Osteocyte (in vitro differentiated cells): ENCODE measurements at regions not wholly inside any gene's neighbourhood (a gene's known extent, or its start where the extent isn't known, plus 50 kb on each side); places are given as distances from the start of the nearest gene placed in this dataset.

Experiments
- DNase-seq: peaks from one replicate; pipeline ENCODE4 v3.0.0; 2021; ENCODE audit warnings: mixed read lengths; ENCODE audit not compliant: unreplicated experiment; ENCODE audit errors: extremely low spot score
- H3K27ac Mint-ChIP-seq: one replicate; pipeline ENCODE4 v1.8.0; 2021; ENCODE audit warnings: mild to moderate bottlenecking, mixed read lengths; ENCODE audit not compliant: unreplicated experiment
- H3K27me3 Mint-ChIP-seq: one replicate; pipeline ENCODE4 v1.8.0; 2021; ENCODE audit warnings: mixed read lengths; ENCODE audit not compliant: unreplicated experiment
- H3K36me3 Mint-ChIP-seq: one replicate; pipeline ENCODE4 v1.8.0; 2021; ENCODE audit warnings: mixed read lengths; ENCODE audit not compliant: unreplicated experiment
- H3K4me1 Mint-ChIP-seq: one replicate; pipeline ENCODE4 v1.8.0; 2021; ENCODE audit warnings: mixed read lengths; ENCODE audit not compliant: unreplicated experiment
- H3K4me3 Mint-ChIP-seq: one replicate; pipeline ENCODE4 v1.8.0; 2021; ENCODE audit warnings: mild to moderate bottlenecking, moderate library complexity, mixed read lengths; ENCODE audit not compliant: unreplicated experiment
- H3K9me3 Mint-ChIP-seq: one replicate; pipeline ENCODE4 v1.8.0; 2021; ENCODE audit warnings: mixed read lengths; ENCODE audit not compliant: unreplicated experiment
- TF ChIP-seq, protein P1 (sequence below): fragments of 200-600 bp; sonication (generic); IDR thresholded peaks from 2 replicates; pipeline ENCODE4 v1.5.0; 2021; ENCODE audit warnings: antibody characterized with exemption, mild to moderate bottlenecking, moderate library complexity

DNA sequence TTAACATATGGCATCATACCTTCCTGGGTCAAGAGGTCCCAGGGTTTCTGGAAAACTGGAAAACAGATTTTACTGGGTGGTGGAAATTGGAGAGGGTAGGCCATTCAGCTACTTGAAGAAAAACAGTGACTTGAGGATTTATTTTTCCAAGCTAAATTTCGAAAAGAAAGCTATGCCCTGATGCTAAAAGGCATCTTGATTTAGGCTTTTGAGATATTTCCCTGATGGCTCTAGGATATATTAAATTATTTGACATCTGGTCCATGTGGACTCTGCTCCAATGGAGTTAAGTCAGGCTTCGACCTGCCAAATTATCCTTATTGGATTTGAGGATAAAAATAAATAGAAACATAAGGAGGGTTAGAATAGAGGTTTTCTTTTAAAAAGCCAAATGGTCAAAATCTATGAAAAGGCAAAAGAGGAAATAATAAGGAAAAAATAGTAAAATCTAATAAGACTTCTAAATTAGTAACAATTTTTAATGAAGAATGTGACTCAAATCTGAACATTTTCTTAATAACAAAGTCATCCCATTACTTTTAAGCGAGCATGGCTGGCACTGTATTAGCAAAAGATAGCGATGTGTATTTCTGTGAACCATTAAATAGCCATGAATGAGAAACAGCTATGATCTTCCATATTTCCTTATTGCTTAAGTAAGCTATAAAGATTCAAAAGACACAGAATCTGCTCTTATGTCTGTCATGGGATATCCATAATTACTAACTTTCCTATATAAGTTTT, 190.0 kb upstream of the MIR17HG start:
- TF ChIP-seq, protein P1, sequence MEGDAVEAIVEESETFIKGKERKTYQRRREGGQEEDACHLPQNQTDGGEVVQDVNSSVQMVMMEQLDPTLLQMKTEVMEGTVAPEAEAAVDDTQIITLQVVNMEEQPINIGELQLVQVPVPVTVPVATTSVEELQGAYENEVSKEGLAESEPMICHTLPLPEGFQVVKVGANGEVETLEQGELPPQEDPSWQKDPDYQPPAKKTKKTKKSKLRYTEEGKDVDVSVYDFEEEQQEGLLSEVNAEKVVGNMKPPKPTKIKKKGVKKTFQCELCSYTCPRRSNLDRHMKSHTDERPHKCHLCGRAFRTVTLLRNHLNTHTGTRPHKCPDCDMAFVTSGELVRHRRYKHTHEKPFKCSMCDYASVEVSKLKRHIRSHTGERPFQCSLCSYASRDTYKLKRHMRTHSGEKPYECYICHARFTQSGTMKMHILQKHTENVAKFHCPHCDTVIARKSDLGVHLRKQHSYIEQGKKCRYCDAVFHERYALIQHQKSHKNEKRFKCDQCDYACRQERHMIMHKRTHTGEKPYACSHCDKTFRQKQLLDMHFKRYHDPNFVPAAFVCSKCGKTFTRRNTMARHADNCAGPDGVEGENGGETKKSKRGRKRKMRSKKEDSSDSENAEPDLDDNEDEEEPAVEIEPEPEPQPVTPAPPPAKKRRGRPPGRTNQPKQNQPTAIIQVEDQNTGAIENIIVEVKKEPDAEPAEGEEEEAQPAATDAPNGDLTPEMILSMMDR, result no peak
- Mint-ChIP-seq H3K9me3 (peaks cover 5% of the 10 kb centered on the region), H3K36me3 (no peaks in the 10 kb centered on the region), H3K27ac (no peak overlapping the region), H3K4me1 (peaks cover 46% of the 10 kb centered on the region), H3K4me3 (no peak overlapping the region), H3K27me3 (peaks cover 2% of the 10 kb centered on the region)
- no peak for DNase-seq

DNA sequence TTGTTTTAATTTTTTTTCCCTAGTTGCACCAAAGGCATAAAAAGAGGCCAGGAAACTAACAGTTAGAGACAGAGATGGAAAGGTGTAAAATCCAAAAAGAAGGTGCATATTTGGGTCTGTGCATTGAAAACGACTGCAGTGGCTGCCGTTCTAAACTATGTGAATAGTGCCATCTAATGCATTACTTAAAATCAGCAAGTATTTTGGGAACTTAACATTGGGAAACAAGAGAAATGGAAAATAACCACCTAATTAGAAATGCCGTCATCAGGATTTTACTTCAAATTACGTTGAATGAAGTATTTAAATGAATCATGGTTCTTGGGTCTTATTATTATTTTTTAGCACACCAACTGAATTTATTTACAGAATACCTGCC, 189.5 kb upstream of the MIR17HG start:
- H3K27me3 Mint-ChIP-seq, result peaks cover 2% of the 10 kb centered on the region

DNA sequence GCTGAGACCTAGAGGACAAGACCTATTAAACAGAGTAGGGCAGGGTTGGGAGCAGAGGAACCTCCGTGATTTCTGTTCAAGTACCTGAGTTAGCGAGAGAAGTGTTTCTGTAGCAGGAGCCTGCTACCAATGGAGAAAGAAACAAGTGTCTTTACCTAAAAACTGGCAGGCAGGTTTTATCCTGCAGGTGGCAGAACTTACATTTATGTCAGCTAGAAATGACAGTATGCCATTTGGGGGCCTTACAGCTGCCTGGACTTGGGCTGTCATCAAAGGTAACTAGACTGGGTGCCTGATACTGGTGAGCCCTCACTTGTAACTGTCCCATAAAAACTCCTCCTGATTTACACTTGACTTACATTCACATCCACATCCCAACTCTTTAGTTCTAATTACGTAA, 185.3 kb upstream of the MIR17HG start:
- Mint-ChIP-seq H3K4me3 (no peak overlapping the region), H3K4me1 (peaks cover 9% of the 10 kb centered on the region), H3K36me3 (no peaks in the 10 kb centered on the region), H3K9me3 (no peaks in the 10 kb centered on the region), H3K27ac (no peak overlapping the region), H3K27me3 (peaks cover 2% of the 10 kb centered on the region)
- no peak for DNase-seq
- TF ChIP-seq, protein P1, result peak; percentile 22

More for the DNA sequence above, 189.5 kb upstream of the MIR17HG start:
- Mint-ChIP-seq H3K36me3 (no peaks in the 10 kb centered on the region), H3K4me3 (no peak overlapping the region), H3K27ac (no peak overlapping the region), H3K9me3 (peaks cover 5% of the 10 kb centered on the region), H3K4me1 (peaks cover 45% of the 10 kb centered on the region)
- no peak for DNase-seq
- TF ChIP-seq, protein P1, result peak; percentile 75

DNA sequence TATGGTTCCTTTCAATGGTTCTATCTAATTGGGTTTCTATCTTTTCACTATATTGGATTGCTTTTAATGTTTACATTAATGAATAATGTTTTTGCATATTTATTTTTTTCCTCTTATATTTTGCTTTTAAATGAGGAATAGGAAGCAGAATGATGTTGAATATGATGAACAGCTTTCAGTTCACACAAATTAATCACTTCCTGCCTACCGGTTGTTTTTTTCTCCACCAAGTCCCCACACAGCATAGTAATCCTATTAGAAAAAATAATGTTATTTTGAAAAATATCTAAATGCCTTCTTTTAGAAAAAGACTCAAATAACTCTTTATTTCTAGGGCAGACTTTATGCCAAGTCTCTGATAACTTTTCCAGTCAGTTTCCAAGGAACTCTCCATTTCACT, 184.9 kb upstream of the MIR17HG start:
- H3K4me3 Mint-ChIP-seq, result no peak overlapping the region
- no peak overlapping the region for H3K27ac Mint-ChIP-seq
- peaks cover 6% of the 10 kb centered on the region for H3K4me1 Mint-ChIP-seq
- DNase-seq, result no peak
- TF ChIP-seq, protein P1, result no peak
- peaks cover 2% of the 10 kb centered on the region for H3K27me3 Mint-ChIP-seq
- no peaks in the 10 kb centered on the region for H3K36me3 Mint-ChIP-seq
- no peaks in the 10 kb centered on the region for H3K9me3 Mint-ChIP-seq

DNA sequence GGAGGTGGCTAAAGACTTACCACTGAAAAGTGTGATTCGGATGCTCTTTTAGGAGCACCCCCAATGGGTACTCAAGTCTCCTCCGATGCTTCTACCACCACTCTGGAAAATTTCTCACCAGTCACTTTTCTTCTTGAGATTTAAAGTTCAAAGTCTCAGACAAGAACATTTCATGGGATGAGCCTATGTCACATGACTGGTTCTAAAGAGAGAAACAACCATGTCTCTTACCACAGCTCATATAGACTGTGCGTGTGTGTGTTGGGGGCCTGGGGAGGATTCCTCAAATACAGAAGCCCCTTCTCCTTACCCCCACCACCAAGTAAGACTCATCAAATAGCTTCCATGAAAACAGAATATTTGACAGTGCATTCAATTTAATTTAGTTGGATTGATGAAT, 181.7 kb upstream of the MIR17HG start:
- no peaks in the 10 kb centered on the region for H3K9me3 Mint-ChIP-seq
- TF ChIP-seq, protein P1, result no peak
- no peaks in the 10 kb centered on the region for H3K36me3 Mint-ChIP-seq
- no peak overlapping the region for H3K4me3 Mint-ChIP-seq
- no peak for DNase-seq
- no peak overlapping the region for H3K27ac Mint-ChIP-seq
- no peaks in the 10 kb centered on the region for H3K27me3 Mint-ChIP-seq
- peaks cover 3% of the 10 kb centered on the region for H3K4me1 Mint-ChIP-seq
